Activated effector memory CD4-positive, alpha-beta T cell treated with anti-CD3 and anti-CD28 coated beads, Interleukin-2, amount 50 U/mL, for 16 hours (primary cell): ENCODE measurements at regions not wholly inside any gene's neighbourhood (a gene's known extent, or its start where the extent isn't known, plus 50 kb on each side); places are given as distances from the start of the nearest gene placed in this dataset.
"Not testable (repeated sequence)": the region's sequence is repeated elsewhere in the genome, so short reads cannot be mapped to it uniquely, and the experiment has no call there.

Experiments used
- DNase-seq: peaks from one replicate; pipeline ENCODE4 v3.0.0-alpha.2; 2020

- DNase-seq, result no peak
Measured at GRCh38 chr18:60060026-60060425, 160.2 kb downstream of the PMAIP1 start.

- no peak for DNase-seq
Measured at GRCh38 chr18:60059216-60059615, 159.4 kb downstream of the PMAIP1 start.

GRCh38 chr18:60053747-60054304, 154.0 kb downstream of the PMAIP1 start:
- no peak for DNase-seq

- DNase-seq, result no peak
Measured at GRCh38 chr18:60050821-60051220, 151.0 kb downstream of the PMAIP1 start.

GRCh38 chr18:60049172-60049571, 149.4 kb downstream of the PMAIP1 start:
- no peak for DNase-seq

GRCh38 chr18:60047556-60047955, 147.8 kb downstream of the PMAIP1 start:
- DNase-seq, result no peak

- no peak for DNase-seq
Measured at GRCh38 chr18:60044290-60045006, 144.7 kb downstream of the PMAIP1 start.

- DNase-seq, result no peak
Measured at GRCh38 chr18:60040971-60041370, 141.2 kb downstream of the PMAIP1 start.

- DNase-seq, result no peak
Measured at GRCh38 chr18:60038731-60039130, 138.9 kb downstream of the PMAIP1 start.

GRCh38 chr18:60027397-60027796, 127.6 kb downstream of the PMAIP1 start:
- DNase-seq, result no peak

- no peak for DNase-seq
Measured at GRCh38 chr18:60024857-60025256, 125.1 kb downstream of the PMAIP1 start.

GRCh38 chr18:60024345-60024744, 124.5 kb downstream of the PMAIP1 start:
- DNase-seq, result no peak

- DNase-seq, result no peak
Measured at GRCh38 chr18:60022671-60023276, 123.0 kb downstream of the PMAIP1 start.

GRCh38 chr18:60021556-60021955, 121.8 kb downstream of the PMAIP1 start:
- no peak for DNase-seq

GRCh38 chr18:60020107-60020925, 120.5 kb downstream of the PMAIP1 start:
- DNase-seq, result no peak

- DNase-seq, result no peak
Measured at GRCh38 chr18:60019463-60019840, 119.7 kb downstream of the PMAIP1 start.

GRCh38 chr18:60018618-60019462, 119.0 kb downstream of the PMAIP1 start:
- DNase-seq, result no peak

GRCh38 chr18:60018134-60018533, 118.3 kb downstream of the PMAIP1 start:
- not testable (repeated sequence) for DNase-seq

- no peak for DNase-seq
Measured at GRCh38 chr18:60017371-60017770, 117.6 kb downstream of the PMAIP1 start.

- DNase-seq, result not testable (repeated sequence)
Measured at GRCh38 chr18:60015826-60016225, 116.0 kb downstream of the PMAIP1 start.

- DNase-seq, result not testable (repeated sequence)
Measured at GRCh38 chr18:60013148-60013547, 113.4 kb downstream of the PMAIP1 start.

GRCh38 chr18:60010984-60011383, 111.2 kb downstream of the PMAIP1 start:
- no peak for DNase-seq

GRCh38 chr18:60010513-60010912, 110.7 kb downstream of the PMAIP1 start:
- DNase-seq, result no peak
